ENCODE measurements at regions not wholly inside any gene's neighbourhood (a gene's known extent, or its start where the extent isn't known, plus 50 kb on each side); places are given as distances from the start of the nearest gene placed in this dataset.
A peak's percentile ranks its signal among the peaks of the same experiment; 100 is the strongest.
"Not testable (repeated sequence)": the region's sequence is repeated elsewhere in the genome, so short reads cannot be mapped to it uniquely, and the experiment has no call there.

DNA sequence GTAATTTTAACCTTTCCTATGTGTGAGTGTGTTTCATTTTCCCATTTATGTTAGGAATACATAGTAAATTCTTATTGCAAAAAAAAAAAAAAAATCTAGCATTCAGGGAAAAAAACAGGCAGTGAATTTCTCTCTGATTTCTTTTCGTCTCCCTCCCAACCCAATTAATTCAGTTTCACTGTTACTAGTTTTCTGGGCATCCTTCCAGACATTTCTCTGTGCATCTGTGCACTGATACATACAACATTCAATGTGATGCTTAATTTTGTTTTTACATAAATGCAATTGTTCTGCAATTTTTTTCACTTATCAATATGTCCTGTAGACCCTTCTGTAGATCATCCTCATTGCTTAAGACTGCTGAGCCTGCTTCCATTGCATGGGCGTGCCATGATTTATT, 694.3 kb upstream of the TBX3 start:
- no peak for FAIRE-seq
- DNase-seq (ENCODE audit: insufficient read length, low spot score) = no peak

DNA sequence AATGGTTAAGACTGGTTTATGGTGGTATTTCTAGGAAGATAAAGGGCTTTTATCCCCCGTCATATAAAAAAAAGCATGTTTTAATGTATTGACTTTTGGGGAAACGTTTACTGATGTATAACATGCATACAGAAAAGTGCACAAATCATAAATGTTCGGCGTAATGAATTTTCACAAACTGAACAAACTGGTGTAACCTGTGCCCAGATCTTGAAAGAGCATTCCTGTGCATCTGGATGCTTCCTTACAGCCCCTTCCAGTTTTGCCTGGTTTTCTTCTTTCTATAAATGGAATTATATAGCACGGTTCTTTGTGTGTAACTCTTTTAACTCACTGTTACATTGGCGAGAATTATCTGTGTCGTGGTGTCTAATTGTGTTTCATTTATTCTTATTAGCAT, 693.8 kb upstream of the TBX3 start:
- FAIRE-seq (no peak), DNase-seq (ENCODE audit: insufficient read length, low spot score) (no peak)

DNA sequence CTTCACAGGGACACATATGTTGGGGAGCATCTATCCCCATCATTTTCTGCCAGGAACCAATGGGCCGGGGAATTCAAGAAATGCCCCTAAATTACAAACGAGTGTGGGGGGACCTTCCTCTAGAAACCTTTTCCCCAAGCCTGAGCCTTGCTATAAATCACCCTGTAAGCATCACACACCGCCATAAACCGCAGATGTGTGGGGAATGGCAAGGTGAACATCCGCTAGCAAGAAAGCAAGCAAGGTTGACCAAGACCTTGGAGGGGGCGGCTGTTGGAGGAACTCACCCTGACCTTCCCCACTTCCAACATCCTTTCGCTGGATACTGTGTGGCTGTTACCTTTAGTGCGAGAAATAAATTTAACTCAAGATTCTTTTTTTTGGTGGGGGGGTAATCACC, 693.3 kb upstream of the TBX3 start:
- DNase-seq (ENCODE audit: insufficient read length, low spot score) (no peak), FAIRE-seq (no peak)

DNA sequence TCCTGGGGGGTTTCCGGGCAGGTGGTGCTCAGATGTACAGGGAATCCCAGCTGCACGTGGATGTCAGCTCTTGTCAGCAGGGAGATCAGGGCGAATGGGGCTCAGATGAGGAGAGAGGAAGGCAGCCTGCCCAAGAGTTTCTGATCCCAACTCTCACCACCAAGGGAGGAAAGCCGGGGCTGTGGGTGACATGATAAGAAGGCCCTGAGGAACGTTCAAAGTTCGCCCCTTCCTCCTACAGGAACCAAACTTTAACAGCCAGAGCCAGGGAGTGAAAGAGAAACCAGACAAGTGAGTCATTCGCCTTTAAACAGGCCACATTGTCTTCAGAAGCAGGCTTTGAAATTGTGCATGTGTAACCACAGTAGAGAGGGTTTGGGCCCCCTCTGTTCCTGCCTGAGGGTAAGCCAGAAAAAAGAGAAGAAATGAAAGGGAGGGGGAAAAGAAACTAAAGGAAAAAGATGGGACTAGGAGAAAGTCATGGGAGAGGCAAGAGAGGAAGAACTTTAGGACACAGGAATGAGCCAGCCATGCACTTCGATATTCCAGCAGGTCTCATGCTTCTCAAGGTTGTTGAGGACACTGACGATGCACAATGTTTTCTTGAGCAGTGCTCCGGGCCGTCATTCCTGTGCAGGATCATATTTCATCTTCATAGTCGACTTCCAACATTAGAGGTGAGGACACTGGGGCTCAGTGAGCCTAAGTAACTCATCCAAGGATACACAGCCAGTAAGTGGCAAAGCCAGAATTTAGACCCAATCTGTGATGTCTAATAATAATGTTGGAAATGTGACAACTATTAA, 691.4 kb upstream of the TBX3 start:
- DNase-seq (ENCODE audit: insufficient read length, low spot score) = peak; percentile 51
- peak; percentile 33 for FAIRE-seq

DNA sequence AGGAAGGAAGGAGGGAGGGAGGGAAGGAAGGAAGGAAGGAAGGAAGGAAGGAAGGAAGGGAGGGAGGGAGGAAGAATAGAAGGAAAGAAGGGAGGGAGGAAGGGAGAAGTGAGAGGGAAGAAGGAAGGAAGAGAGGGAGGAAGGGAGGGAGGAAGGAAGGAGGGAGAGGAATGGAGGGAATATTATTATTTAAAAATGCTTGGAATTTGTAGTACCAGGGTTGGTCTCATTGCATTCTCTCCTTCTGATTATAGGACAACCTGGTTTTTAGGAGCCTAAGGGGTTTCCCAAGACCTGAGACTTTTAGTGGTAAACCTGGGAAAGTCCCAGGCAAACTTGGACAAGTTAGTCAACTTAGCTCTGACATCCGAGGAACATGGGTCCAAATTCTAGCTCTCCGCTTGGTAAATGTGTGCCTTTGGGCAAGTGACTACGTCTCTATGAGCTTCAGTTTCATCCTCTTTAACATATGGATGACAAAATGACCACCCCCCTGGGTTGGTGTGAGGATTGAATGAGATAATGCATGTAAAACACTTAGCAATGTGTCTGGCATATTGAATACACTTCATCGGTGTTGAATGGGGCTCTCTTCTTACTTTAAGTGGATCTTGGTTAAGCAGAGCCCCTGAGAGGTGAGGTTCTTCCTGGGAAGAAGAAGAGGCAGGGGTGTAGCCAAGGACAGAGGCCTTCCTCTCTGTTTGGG, 690.7 kb upstream of the TBX3 start:
- DNase-seq (ENCODE audit: insufficient read length, low spot score) (no peak), FAIRE-seq (no peak)

DNA sequence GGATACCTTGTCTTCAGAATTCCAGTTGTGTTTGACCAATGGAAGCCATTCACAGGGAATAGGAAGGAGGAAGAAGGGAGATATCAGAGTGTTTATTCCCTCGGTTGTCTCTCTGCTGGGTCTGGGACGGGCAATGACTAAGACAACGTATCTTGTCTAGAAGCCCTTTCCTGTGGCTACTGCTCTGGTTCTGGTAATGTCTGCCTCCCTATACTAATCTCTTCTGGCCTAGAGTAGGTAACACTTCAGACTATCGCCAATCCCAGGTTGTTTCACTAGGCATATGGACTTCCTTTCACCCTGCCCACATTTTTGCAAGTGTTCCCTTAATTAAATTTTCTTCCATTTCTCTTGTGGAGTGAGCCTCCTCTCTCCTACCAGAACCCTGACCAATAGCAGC, 687.7 kb upstream of the TBX3 start:
- FAIRE-seq = no peak
- no peak for DNase-seq (ENCODE audit: insufficient read length, low spot score)

DNA sequence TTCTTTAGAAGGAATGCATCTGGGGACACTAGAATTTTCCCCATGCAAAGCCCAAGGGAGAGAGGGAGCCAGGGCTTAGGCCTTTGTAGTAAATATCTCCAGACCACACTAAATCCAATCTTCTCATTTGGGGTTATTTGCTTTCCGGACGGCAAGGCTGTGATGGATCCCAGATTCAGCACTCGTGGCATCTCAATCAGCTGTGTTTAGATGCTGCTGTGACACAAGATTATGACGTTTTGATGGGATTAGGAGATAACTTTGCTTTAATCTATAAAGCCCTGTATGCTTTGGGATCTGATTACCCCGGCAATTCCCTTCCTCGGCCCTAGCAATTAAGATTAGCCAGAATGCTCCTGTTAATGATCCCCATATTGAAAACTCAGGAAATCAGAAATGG, 686.7 kb upstream of the TBX3 start:
- DNase-seq (ENCODE audit: insufficient read length, low spot score) (no peak), FAIRE-seq (no peak)

DNA sequence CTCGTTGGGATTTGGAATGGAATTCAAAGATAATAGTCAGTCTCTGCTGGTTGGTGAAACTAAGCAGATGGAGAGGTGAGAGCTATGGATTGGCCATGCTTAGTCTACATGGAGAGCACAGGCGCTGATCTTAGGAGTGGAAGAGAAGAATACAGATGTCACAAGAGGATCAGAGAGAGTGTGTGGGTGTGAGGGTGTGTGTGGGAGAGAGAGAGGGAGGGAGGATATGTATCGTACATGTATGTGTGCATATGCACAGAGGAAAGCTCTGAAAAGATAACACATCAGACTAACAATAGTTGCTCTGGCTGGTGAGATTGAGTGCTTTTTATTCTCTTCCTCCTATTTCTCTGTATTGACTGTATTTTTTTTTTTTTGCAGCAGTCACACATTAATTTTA, 686.2 kb upstream of the TBX3 start:
- DNase-seq (ENCODE audit: insufficient read length, low spot score) (no peak), FAIRE-seq (no peak)

DNA sequence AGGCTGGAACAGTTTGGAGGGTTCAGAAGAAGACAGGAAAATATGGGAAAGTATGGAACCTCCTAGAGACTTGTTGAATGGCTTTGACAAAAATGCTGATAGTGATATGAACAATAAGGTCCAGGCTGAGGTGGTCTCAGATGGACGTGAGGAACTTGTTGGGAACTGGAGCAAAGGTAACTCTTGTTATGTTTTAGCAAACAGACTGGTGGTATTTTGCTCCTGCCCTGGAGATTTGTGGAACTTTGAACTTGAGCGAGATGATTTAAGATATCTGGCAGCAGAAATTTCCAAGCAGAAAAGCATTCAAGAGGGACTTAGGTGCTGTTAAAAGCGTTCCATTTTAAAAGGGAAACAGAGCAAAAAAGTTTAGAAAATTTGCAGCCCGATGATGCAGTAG, 682.3 kb upstream of the TBX3 start:
- FAIRE-seq = not testable (repeated sequence)

DNA sequence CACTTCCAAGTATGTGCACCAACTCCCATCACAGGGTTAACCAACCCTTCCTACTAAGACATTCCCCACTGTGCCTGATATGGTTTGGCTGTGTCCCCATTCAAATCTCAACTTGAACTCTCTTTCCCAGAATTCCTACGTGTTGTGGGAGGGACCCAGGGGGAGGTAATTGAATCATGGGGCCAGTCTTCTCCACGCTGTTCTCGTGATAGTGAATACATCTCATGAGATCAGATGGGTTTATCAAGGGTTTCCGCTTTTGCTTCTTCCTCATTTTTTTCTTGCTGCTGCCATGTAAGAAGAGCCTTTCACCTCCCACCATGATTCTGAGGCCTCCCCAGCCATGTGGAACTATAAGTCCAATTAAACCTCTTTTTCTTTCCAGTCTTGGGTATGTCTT, 681.8 kb upstream of the TBX3 start:
- not testable (repeated sequence) for FAIRE-seq

More for the DNA sequence above, 682.3 kb upstream of the TBX3 start:
- DNase-seq (ENCODE audit: insufficient read length, low spot score) = not testable (repeated sequence)

DNA sequence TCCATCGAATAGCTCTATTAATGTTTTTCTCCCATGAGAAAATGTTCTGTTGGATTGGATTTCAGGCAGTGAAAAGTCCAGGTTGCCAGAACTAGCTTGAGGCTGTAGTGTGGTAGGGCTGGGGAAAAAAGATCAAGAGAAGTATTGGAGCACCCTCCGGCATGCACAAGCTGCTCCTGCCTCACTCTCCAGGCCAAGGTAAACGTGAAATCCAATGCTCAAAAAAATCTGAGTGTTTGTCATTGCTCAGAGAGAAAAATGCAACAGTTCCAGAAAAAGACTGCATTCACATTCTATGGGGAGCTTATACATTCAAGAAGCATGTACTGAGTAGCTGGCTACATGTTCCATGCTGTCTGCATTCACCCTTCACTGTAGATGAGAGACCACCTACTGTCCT, 680.9 kb upstream of the TBX3 start:
- DNase-seq (ENCODE audit: insufficient read length, low spot score) (no peak), FAIRE-seq (no peak)

More for the DNA sequence above, 681.8 kb upstream of the TBX3 start:
- DNase-seq (ENCODE audit: insufficient read length, low spot score) = not testable (repeated sequence)

DNA sequence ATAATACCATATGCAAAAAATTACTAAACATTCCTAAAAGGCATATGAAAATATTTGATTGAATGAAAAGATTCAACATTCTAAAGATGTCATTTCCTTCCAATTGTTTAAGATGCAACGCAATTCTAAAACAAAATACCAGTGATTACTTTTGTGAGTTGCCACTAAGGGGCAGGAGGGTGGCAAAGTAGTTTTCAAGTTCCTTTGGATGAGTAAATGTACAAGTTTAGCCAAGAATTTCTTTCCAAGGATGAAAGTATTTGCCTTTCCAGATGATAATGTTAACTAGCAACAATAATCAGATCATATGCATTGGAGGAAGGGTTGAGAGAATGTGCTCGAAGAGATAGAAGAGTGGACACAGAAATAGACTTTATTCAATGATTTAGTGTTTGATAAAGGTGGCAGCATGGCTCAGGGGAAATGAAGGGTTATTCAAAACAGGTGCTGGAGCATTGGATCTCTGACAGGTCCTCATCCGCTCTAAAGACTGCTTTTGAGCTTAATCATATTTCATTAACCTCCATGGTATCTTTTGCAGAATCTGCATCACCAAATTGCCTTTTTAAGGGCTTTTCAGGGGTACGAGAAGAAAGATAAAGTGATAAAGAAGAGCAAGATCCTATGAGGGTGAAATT, 678.5 kb upstream of the TBX3 start:
- FAIRE-seq = no peak
- no peak for DNase-seq (ENCODE audit: insufficient read length, low spot score)

DNA sequence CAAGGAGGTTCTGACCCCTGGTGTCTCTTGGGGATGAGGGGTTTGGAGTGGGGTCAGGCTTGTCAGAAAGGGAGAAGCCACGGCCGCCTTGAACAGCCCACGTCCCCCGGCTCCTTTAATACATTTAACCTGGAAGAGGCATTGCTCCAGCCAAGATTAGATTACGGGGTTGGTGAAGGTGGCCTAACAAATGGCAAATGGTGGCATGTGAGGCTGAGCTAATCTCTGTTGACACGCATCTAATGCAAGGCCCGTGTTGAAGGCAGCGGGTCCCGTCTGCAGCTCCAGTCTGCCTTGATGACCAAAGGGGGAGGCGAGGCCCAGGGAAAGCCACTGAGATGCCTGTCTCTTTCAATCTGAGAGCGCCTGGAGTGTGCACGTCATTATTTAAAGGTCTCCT, 673.7 kb upstream of the TBX3 start:
- FAIRE-seq = no peak
- no peak for DNase-seq (ENCODE audit: insufficient read length, low spot score)

DNA sequence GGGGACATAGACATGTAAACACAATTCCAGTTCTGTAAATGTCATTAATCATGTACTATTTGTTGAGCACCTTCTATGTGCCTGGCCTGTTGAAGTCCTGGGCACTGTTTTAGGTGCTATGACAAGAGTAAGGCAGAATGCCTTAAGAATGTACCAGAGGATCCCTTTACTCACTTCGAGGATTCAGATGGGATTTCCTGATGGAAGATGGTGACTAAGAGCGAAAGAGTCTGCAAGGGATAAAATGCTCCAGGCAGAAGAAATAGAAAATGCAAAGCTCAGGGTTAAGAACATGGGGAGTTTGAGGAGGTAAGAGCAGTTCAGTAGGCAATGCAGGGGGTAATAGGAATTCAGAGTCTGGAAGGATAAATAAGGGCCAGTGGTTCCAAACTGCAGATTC, 671.3 kb upstream of the TBX3 start:
- FAIRE-seq = no peak

DNA sequence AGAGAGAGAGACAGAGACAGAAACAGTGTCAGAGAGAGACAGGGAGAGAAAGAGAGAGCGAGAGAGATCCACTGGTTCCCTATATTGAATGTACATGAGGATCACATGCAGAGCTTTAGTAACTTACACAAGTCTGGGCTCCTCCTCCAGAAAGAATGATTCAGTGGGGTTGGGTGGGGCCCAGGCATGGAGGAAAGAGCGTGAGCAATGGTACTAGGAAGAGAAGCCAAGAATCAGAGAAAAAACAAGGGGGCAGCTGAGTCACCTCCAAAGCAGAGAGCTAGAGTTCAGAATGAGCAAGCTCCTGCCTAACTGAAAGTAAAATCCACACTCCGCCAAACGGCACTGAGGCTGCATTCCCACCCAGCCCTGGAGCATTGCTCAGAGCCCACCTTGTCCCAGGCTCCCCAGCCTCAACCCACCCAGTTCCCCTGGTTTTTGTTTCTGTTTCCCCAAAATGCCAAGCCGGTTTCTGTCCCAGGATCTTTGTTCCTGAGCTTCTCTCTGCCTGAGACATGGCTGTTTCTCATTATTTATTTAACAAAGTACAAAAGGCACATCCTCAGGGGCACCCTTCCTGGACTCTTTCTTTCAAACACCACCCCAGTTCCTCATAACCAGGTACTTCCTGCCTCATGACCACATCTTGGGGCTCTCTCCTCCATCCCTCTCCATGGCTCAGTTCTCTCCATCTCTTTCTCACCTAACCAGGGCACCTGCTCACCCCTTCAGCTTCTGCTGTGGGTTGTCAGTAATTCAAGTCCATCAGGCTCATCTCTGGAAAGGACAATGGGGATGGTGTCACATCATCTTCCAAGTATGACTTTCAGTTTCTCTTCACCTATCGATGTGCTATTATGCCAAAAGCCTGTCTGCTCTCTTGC, 670.3 kb upstream of the TBX3 start:
- FAIRE-seq (no peak), DNase-seq (ENCODE audit: insufficient read length, low spot score) (peak; percentile 70)

More for the DNA sequence above, 671.3 kb upstream of the TBX3 start:
- DNase-seq (ENCODE audit: insufficient read length, low spot score) = no peak

DNA sequence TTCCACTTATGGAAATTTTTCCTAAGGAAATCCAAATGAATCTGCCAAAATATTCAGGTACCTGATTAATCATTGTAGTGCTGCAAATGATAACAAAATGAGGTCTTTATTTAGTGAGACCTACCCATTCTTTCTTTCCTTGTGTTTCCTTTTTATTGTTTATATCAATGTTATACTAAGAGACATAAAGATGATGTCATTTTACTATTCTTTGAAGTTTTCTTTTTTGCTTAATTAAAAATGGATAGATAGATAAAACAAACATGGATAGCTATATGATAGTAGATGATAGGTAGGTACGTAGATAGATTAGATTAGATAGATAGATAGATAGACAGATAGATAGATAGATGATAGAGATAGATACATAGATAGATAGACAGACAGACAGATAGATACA, 669.5 kb upstream of the TBX3 start:
- FAIRE-seq (no peak), DNase-seq (ENCODE audit: insufficient read length, low spot score) (no peak)

DNA sequence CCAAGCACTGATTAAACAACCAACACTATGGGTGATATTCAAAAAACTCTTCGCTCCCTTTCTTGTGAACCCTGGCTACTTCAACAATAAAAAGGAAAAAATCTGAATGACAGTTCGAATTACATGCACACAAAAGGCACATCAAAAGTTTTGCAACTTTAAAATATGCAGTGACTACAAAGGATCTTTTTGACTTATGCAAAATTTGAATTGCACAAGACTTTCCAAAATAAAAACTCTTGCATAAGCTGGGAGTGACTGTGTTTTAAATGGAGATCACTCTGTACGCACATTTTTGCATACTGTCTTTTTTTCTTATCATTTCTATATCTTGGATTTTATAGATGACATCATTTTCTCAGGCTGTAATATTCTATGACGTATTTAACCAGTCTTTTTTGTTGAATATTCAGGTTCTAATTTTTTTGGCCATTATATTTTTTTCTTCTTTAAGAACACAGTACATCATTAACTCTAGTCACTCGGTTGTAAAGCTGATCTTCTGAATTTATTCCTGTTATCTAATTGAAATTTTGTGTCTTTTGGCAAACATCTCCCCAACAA, 667.6 kb upstream of the TBX3 start:
- DNase-seq (ENCODE audit: insufficient read length, low spot score) (no peak), FAIRE-seq (no peak)

DNA sequence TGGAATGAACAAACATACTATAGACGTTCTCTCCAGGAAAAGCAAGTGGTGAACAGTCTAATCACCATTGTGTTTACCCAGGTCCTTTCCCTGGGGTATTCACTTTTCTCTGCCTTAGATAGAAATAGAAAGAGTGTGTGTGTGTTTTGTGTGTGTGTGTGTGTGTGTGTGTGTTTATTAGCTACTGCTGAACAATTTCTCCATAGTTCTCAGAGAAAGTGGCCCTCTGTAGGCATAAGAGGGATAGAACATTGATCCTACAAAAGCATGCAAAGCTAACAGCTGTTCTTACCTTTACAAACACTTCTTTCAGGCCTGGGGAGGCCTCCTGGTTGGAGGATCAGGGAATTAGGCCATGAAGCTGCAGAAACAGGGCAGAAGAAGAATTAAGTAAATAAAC, 665.7 kb upstream of the TBX3 start:
- no peak for DNase-seq (ENCODE audit: insufficient read length, low spot score)
- no peak for FAIRE-seq

DNA sequence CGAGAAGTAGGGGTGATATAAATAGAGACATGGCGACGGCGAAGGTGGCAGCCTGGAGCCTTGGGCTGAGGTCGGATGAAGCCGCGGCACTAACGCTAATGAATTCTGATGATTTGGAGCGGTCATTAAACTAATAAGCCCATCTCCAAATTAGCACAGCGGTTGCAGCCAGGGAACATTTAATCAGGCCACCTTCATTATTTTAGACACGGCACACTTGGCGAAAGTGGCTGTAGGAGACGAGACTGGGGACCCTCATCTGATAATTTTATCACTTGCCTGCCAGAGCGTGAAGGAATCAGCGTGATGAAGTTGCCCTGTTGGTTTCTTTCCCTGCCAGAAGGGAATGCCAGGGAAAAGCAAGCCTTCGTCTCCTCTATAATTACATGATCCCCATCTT, 664.3 kb upstream of the TBX3 start:
- no peak for FAIRE-seq

DNA sequence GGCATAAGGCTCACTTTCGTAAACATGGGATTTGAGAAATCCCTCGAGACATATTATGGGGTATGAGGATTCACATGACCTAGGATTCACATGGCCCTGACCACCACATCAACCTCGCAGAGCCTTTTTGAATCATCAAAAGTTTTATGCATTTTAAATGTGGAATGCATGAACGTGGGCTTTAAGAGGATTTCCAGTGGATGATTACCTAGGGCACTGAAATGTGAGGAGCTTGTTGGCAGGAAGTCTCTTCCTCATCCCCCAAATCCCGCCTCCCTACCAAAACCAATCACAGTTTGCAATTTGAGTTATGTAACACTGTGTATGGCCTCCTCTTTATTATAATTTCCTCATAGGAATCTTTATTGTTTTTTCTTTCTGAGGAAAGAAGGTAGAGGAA, 659.6 kb upstream of the TBX3 start:
- no peak for DNase-seq (ENCODE audit: insufficient read length, low spot score)
- FAIRE-seq = no peak

More for the DNA sequence above, 664.3 kb upstream of the TBX3 start:
- DNase-seq (ENCODE audit: insufficient read length, low spot score) = no peak
